Stimulated activated effector memory CD8-positive, alpha-beta T cell treated with anti-CD3 and anti-CD28 coated beads, Interleukin-12 subunit alpha, Interleukin-12 subunit beta, amount 100 ng/mL, for 72 hours (primary cell): ENCODE measurements at regions not wholly inside any gene's neighbourhood (a gene's known extent, or its start where the extent isn't known, plus 50 kb on each side); places are given as distances from the start of the nearest gene placed in this dataset.

Source experiments
- ATAC-seq: fragments of 150-1000 bp; cut with Tn5 transposase; 2 replicates; pipeline ENCODE4 v1.10.0; 2021
- DNase-seq, 2 donors: peaks; one replicate each; pipeline ENCODE4 v3.0.0; 2021 to 2022; ENCODE audit warnings: low spot score in 2 of 2
- H3K27ac Mint-ChIP-seq: one replicate; pipeline ENCODE4 v1.8.0; 2022; ENCODE audit warnings: mild to moderate bottlenecking, mixed read lengths
- H3K36me3 Mint-ChIP-seq: one replicate; pipeline ENCODE4 v1.8.0; 2022; ENCODE audit warnings: mild to moderate bottlenecking, mixed read lengths
- H3K4me1 Mint-ChIP-seq: one replicate; pipeline ENCODE4 v1.8.0; 2022; ENCODE audit warnings: mixed read lengths
- H3K4me3 Mint-ChIP-seq: one replicate; pipeline ENCODE4 v1.8.0; 2022; ENCODE audit warnings: mild to moderate bottlenecking, mixed read lengths
- H3K9me3 Mint-ChIP-seq: one replicate; pipeline ENCODE4 v1.8.0; 2022; ENCODE audit warnings: mixed read lengths

DNA sequence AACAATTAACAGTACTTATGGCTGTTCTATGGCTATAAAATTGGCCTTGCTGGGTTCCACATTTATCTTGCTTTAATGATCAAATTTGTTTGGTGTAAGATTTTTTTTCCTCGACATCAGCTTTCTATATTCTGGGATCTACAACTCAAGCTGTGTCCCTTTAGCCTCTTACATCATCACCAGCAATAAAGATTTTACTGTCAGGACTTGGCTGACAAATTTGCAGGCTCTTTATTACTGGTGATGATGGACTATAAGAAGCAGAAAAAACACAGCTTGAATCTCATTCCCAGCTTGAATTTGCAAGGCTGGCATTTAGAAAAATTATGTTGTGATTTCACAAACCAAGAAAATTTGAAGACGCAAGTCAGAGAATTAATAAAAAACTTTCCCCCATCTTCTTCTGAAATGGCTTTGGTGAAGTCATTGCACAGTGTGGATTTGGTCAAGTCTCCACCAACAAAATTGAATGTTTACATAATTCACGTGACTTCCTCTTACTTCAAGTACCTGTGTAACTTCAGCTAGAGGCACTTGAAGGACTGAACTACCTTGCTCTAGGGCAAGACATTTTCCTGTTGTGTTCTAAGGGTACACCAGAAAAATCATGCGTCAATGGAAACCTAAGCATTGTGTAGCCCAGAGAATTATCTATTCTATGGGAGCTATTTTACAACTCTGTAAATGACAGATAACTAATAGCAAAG lies 175.0 kb downstream of the CBLN4 start:
- Mint-ChIP-seq H3K36me3 (no peaks in the 10 kb centered on the region), H3K4me3 (no peak overlapping the region), H3K27ac (no peak overlapping the region), H3K9me3 (peaks cover 7% of the 10 kb centered on the region), H3K4me1 (no peaks in the 10 kb centered on the region)
- ATAC-seq (no peak), DNase-seq (no peak)

DNA sequence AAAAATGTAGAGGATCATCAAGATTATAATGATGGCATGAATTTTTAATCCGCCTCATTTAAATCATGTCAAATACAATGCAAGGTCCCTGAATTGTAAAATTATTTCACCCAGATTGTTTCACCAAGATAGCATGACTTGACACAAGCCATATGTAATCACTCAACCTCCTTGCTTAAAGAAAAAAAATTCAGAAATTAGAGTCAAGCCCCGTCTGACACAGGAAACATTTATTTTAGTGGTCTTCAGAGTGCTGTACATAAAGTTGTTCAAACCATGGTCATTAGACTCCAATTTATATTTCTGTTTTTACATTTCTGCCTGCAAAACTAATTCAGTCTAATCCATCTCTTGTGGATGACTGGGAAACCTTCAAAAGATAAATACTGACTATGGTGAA lies 200.2 kb downstream of the CBLN4 start:
- peaks cover 4% of the 10 kb centered on the region for H3K9me3 Mint-ChIP-seq

GRCh38 chr20:55800552-55801245 lies 204.6 kb downstream of the CBLN4 start:
- no peak for ATAC-seq

More for the DNA sequence above, 200.2 kb downstream of the CBLN4 start:
- H3K27ac Mint-ChIP-seq: no peak overlapping the region
- no peak overlapping the region for H3K4me3 Mint-ChIP-seq
- H3K4me1 Mint-ChIP-seq: no peaks in the 10 kb centered on the region
- DNase-seq (no peak), ATAC-seq (no peak)
- H3K36me3 Mint-ChIP-seq: no peaks in the 10 kb centered on the region

GRCh38 chr20:55793986-55794385 lies 211.3 kb downstream of the CBLN4 start:
- peaks cover 14% of the 10 kb centered on the region for H3K9me3 Mint-ChIP-seq
- no peaks in the 10 kb centered on the region for H3K36me3 Mint-ChIP-seq
- DNase-seq: no peak
- no peak for ATAC-seq
- H3K4me3 Mint-ChIP-seq: no peak overlapping the region
- H3K27ac Mint-ChIP-seq: no peak overlapping the region
- H3K4me1 Mint-ChIP-seq: no peaks in the 10 kb centered on the region

More at GRCh38 chr20:55800552-55801245, 204.6 kb downstream of the CBLN4 start:
- H3K4me3 Mint-ChIP-seq: no peak overlapping the region
- DNase-seq: no peak
- H3K4me1 Mint-ChIP-seq: no peaks in the 10 kb centered on the region
- no peaks in the 10 kb centered on the region for H3K36me3 Mint-ChIP-seq
- H3K9me3 Mint-ChIP-seq: peaks cover 8% of the 10 kb centered on the region
- no peak overlapping the region for H3K27ac Mint-ChIP-seq

DNA sequence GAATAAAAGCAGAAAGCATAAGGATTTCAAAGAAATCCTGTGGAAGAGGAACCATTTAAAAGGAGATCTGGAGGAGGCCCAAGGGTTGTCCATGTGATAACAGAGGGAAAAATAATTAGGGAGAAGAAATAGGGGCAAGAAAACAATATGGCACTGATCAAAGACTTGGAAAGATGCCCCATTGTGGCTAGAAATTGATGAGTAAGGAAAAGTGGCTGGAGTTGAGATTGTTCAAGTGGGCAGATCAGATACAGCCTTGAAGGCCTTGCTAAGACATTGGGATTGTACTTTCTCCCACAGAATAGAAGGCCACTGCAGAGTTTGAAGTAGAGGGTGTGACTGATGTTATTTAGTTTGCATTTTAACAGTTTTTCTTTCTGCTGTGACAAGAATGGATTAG lies 213.3 kb downstream of the CBLN4 start:
- no peak for DNase-seq
- no peak for ATAC-seq
- peaks cover 16% of the 10 kb centered on the region for H3K9me3 Mint-ChIP-seq

DNA sequence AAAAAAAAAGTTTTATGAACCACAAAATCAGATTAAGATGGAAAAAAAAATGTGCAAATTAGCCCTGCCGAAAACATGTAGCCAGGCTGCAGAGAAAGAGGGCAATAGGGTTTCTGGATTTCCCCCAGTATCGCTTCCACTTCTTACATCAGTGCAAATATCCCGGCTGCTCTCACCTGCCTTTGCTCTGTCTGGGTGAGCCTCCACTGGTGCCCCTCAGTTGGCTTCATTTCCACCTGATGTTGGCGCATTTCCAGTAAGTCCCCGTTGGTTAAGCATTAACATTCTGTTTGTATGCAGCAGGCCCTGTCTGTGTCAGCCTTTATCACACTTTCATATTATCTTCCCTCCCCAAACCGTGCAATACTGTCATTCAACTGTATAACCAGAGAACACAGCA lies 215.1 kb downstream of the CBLN4 start:
- Mint-ChIP-seq H3K27ac (no peak overlapping the region), H3K4me1 (no peaks in the 10 kb centered on the region), H3K9me3 (peaks cover 23% of the 10 kb centered on the region), H3K36me3 (no peaks in the 10 kb centered on the region), H3K4me3 (no peak overlapping the region)
- ATAC-seq: no peak
- no peak for DNase-seq

More for the DNA sequence above, 213.3 kb downstream of the CBLN4 start:
- no peak overlapping the region for H3K4me3 Mint-ChIP-seq
- no peak overlapping the region for H3K27ac Mint-ChIP-seq
- no peaks in the 10 kb centered on the region for H3K36me3 Mint-ChIP-seq
- H3K4me1 Mint-ChIP-seq: no peaks in the 10 kb centered on the region

GRCh38 chr20:55784036-55784435 lies 221.3 kb downstream of the CBLN4 start:
- Mint-ChIP-seq H3K9me3 (peaks cover 19% of the 10 kb centered on the region), H3K4me3 (no peak overlapping the region), H3K4me1 (no peaks in the 10 kb centered on the region), H3K36me3 (no peaks in the 10 kb centered on the region), H3K27ac (no peak overlapping the region)
- no peak for DNase-seq
- no peak for ATAC-seq

- Mint-ChIP-seq H3K4me1 (no peaks in the 10 kb centered on the region), H3K4me3 (no peak overlapping the region), H3K9me3 (peaks cover 19% of the 10 kb centered on the region), H3K27ac (no peak overlapping the region), H3K36me3 (no peaks in the 10 kb centered on the region)
- ATAC-seq: no peak
- DNase-seq: no peak
These were observed 221.9 kb downstream of the CBLN4 start for GRCh38 chr20:55783381-55783780.

- no peak overlapping the region for H3K4me3 Mint-ChIP-seq
These were observed 222.4 kb downstream of the CBLN4 start for GRCh38 chr20:55782912-55783253.

DNA sequence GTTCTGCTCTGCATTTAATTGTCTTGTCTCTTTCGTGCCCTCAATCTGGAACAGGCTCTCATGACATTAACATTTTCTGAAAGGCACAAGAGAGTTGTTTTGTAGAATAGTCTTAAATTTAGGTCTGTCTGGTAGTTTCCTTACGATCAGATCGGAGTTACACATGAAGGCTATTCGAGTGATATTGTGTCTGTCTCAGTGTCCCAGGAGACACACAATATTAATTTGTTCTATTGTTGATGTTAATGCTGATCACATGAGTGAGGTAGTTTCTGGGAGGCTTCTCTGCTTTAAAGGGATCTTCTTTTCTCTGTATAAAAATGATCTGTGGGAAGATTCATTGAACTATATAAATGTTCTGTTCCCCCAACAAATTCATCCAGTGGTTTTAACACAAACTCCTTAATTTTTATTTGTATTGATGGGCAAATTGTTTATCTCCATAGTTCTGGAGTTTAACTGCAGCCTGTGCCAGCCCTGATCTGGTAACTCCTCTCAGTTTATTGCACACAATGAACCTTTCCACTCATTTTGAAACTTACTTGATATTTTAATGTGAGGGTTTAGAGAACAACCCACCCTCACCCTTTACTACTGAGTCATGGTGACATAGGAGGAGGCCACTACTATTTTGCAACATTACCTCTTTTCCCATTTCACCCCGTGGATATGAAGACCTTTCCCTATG lies 223.0 kb downstream of the CBLN4 start:
- ATAC-seq (no peak), DNase-seq (no peak)
- Mint-ChIP-seq H3K4me1 (no peaks in the 10 kb centered on the region), H3K36me3 (no peaks in the 10 kb centered on the region), H3K27ac (no peak overlapping the region), H3K4me3 (no peak overlapping the region), H3K9me3 (peaks cover 15% of the 10 kb centered on the region)

More at GRCh38 chr20:55782912-55783253, 222.4 kb downstream of the CBLN4 start:
- ATAC-seq (no peak), DNase-seq (no peak)
- Mint-ChIP-seq H3K27ac (no peak overlapping the region), H3K36me3 (no peaks in the 10 kb centered on the region), H3K9me3 (peaks cover 18% of the 10 kb centered on the region), H3K4me1 (no peaks in the 10 kb centered on the region)

GRCh38 chr20:55778796-55779195 lies 226.5 kb downstream of the CBLN4 start:
- no peak for ATAC-seq

DNA sequence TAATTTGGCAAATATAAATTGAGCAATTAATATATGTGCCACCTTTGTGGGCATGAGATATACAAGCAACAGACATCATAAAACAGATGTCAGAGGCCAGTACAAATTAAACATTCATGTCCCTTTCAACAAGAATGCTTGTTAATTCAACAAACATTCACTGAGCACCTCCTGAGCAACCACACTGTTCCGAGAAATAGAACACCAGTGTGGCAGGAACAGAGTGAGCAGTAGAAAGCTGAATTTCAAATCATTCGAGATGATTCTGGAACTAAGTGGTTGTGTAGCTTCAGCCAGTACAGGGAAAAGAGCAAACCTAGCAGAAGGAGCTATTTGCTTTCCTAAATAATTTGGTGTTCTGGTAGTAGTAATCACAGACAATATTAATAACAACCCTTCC lies 227.7 kb downstream of the CBLN4 start:
- peaks cover 3% of the 10 kb centered on the region for H3K9me3 Mint-ChIP-seq
- no peak overlapping the region for H3K27ac Mint-ChIP-seq
- DNase-seq: no peak
- H3K36me3 Mint-ChIP-seq: no peaks in the 10 kb centered on the region
- H3K4me3 Mint-ChIP-seq: no peak overlapping the region
- H3K4me1 Mint-ChIP-seq: no peaks in the 10 kb centered on the region
- no peak for ATAC-seq

More at GRCh38 chr20:55778796-55779195, 226.5 kb downstream of the CBLN4 start:
- Mint-ChIP-seq H3K9me3 (peaks cover 4% of the 10 kb centered on the region), H3K27ac (no peak overlapping the region), H3K36me3 (no peaks in the 10 kb centered on the region), H3K4me1 (no peaks in the 10 kb centered on the region), H3K4me3 (no peak overlapping the region)
- DNase-seq: no peak

DNA sequence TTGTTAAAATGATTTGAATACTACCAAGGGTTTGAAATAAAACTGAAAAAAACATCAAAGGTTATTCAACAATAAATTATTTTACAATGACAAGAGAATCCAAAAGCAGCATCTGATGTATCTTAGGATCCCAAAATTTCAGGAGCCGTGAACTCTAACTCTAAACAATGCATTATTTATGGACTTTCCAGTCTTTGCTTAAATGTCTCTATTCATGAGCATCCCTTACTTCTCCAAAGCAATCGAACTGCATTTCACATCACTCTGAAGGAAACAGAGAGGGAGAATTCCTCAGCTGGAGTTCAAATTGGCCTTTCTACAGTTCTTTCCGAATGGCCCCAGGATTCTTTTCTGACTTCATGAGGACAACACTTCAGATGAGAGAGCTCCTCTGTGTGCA lies 229.1 kb downstream of the CBLN4 start:
- no peaks in the 10 kb centered on the region for H3K36me3 Mint-ChIP-seq
- no peak overlapping the region for H3K4me3 Mint-ChIP-seq
- DNase-seq (no peak), ATAC-seq (no peak)
- H3K4me1 Mint-ChIP-seq: no peaks in the 10 kb centered on the region
- no peaks in the 10 kb centered on the region for H3K9me3 Mint-ChIP-seq
- no peak overlapping the region for H3K27ac Mint-ChIP-seq

DNA sequence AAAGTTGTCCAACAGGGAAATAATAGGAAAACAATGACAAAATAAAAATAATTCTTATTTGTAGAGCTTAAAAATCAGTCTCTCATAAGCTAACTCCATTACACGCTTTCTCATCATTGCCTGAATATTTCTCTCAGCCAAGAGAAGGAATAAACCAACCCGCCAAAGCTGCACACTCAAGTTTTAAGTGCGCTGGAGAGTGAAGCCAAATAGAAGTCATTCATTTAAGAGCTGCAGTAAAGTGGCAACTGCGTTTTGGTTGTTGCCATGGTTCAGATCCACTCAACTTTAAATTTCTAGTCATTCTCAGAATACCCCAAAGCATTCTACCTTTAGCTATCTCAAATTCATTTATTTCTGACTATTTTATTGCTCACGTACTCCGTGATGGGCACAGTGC lies 230.7 kb downstream of the CBLN4 start:
- Mint-ChIP-seq H3K4me3 (no peak overlapping the region), H3K4me1 (no peaks in the 10 kb centered on the region), H3K27ac (no peak overlapping the region), H3K9me3 (no peaks in the 10 kb centered on the region), H3K36me3 (no peaks in the 10 kb centered on the region)
- DNase-seq (no peak), ATAC-seq (no peak)

DNA sequence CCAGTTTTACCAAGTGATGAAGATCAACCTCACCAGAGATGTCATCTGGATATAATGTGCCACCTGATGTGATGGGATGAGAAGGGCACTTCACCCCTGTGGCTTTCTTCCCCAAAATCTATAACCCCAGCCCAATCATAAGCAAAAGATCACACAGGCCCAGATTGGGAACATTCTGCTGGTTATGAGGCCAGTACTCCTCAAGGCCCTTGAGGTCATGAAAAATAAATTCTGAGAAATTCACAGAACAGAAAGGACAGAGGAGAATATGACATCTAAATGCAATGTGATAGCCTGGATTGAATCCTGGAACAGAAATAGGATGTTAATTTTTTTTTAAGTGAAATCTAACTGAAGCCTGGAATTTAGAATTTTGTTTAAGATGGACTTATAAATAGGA lies 243.5 kb downstream of the CBLN4 start:
- peaks cover 11% of the 10 kb centered on the region for H3K9me3 Mint-ChIP-seq

DNA sequence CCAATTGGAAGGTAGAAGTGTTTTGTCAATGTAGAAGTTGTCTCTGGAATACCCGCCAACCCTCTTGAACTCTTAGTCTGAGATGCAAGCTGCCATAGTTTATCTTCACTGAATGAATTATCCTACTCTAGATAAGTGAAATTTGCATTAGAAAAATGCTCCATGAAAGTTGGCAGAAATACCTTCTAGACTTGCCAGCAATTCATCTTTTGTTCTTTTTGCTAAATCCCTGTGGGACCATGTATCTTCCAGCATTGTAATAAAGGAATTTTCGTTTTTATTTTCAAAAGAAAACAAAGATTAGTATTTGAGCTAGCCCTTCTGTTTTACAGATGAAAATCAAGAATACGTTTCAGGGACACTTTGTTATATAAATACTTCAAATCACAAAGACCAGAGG lies 244.2 kb downstream of the CBLN4 start:
- H3K4me3 Mint-ChIP-seq: no peak overlapping the region
- ATAC-seq: no peak
- no peaks in the 10 kb centered on the region for H3K36me3 Mint-ChIP-seq
- H3K4me1 Mint-ChIP-seq: no peaks in the 10 kb centered on the region
- peaks cover 9% of the 10 kb centered on the region for H3K9me3 Mint-ChIP-seq
- H3K27ac Mint-ChIP-seq: no peak overlapping the region
- DNase-seq: no peak

More for the DNA sequence above, 243.5 kb downstream of the CBLN4 start:
- H3K27ac Mint-ChIP-seq: no peak overlapping the region
- DNase-seq (no peak), ATAC-seq (no peak)
- no peaks in the 10 kb centered on the region for H3K36me3 Mint-ChIP-seq
- H3K4me3 Mint-ChIP-seq: no peak overlapping the region
- no peaks in the 10 kb centered on the region for H3K4me1 Mint-ChIP-seq
